MM.1S (cell line): ENCODE measurements at regions not wholly inside any gene's neighbourhood (a gene's known extent, or its start where the extent isn't known, plus 50 kb on each side); places are given as distances from the start of the nearest gene placed in this dataset.

Source experiments
- DNase-seq: peaks from one replicate; pipeline ENCODE4 v3.0.0-alpha.2; 2015
- H2AFZ ChIP-seq: fragments of 300-600 bp; sonication (generic); 2 replicates; pipeline ENCODE4 v1.6.0; 2016; ENCODE audit warnings: antibody characterized with exemption, low read length
- H3F3A ChIP-seq: fragments of 300-600 bp; sonication (generic); 2 replicates; pipeline ENCODE4 v1.6.1; 2016; ENCODE audit warnings: mild to moderate bottlenecking, antibody characterized with exemption, low read length, moderate library complexity, mixed read lengths; ENCODE audit not compliant: insufficient read depth
- H3K27ac ChIP-seq: fragments of 300-600 bp; sonication (generic); 2 replicates; pipeline ENCODE4 v1.5.1; 2016; ENCODE audit warnings: mild to moderate bottlenecking, low read length
- H3K27me3 ChIP-seq: fragments of 300-600 bp; sonication (generic); replicated peaks from 2 replicates; pipeline ENCODE4 v1.6.0; 2016; ENCODE audit warnings: low read length; ENCODE audit not compliant: insufficient read depth
- H3K36me3 ChIP-seq: fragments of 300-600 bp; sonication (generic); replicated peaks from 2 replicates; pipeline ENCODE4 v1.6.1; 2016; ENCODE audit warnings: mild to moderate bottlenecking, low read length, mixed read lengths; ENCODE audit not compliant: insufficient read depth
- H3K4me1 ChIP-seq: fragments of 300-600 bp; sonication (generic); 2 replicates; pipeline ENCODE4 v1.6.1; 2016; ENCODE audit warnings: low read length, mixed read lengths
- H3K4me2 ChIP-seq: fragments of 300-600 bp; sonication (generic); 2 replicates; pipeline ENCODE4 v1.6.0; 2016; ENCODE audit warnings: low read depth, low read length
- H3K4me3 ChIP-seq: fragments of 300-600 bp; sonication (generic); 2 replicates; pipeline ENCODE4 v1.5.1; 2016; ENCODE audit warnings: low read length, mixed read lengths
- H3K79me2 ChIP-seq: fragments of 300-600 bp; sonication (generic); 2 replicates; pipeline ENCODE4 v1.6.1; 2016; ENCODE audit warnings: mixed run types, low read length, mixed read lengths
- H3K9ac ChIP-seq: fragments of 300-600 bp; sonication (generic); 2 replicates; pipeline ENCODE4 v1.6.1; 2016; ENCODE audit warnings: low read length, mixed read lengths
- H3K9me2 ChIP-seq: fragments of 300-600 bp; sonication (generic); replicated peaks from 2 replicates; pipeline ENCODE4 v1.6.1; 2016; ENCODE audit warnings: mild to moderate bottlenecking, low read length, mixed read lengths; ENCODE audit not compliant: insufficient read depth
- H3K9me3 ChIP-seq: fragments of 300-600 bp; sonication (generic); replicated peaks from 2 replicates; pipeline ENCODE4 v1.6.1; 2016; ENCODE audit warnings: mild to moderate bottlenecking, low read length, mixed read lengths; ENCODE audit not compliant: insufficient read depth
- H4K20me1 ChIP-seq: fragments of 300-600 bp; sonication (generic); 2 replicates; pipeline ENCODE4 v1.6.1; 2016; ENCODE audit warnings: mild to moderate bottlenecking, low read length, moderate library complexity, mixed read lengths; ENCODE audit not compliant: insufficient read depth
- CTCF ChIP-seq: fragments of 300-600 bp; sonication (generic); IDR thresholded peaks from 2 replicates; pipeline ENCODE4 v1.5.1; 2016; ENCODE audit warnings: antibody characterized with exemption, low read length, mixed read lengths
- EZH2 ChIP-seq: fragments of 300-600 bp; sonication (generic); optimal IDR thresholded peaks from 2 replicates; pipeline ENCODE3; 2017; ENCODE audit warnings: low read depth, mild to moderate bottlenecking, antibody characterized with exemption, low read length, mixed read lengths
- EZH2phosphoT487 ChIP-seq: fragments of 300-600 bp; sonication (generic); IDR thresholded peaks from 2 replicates; pipeline ENCODE4 v1.6.1; 2018; ENCODE audit warnings: antibody characterized with exemption, low read length

GRCh38 chr5:68449380-68449779 is 233.8 kb downstream of the PIK3R1 start:
- Histone ChIP-seq H3K9me2 (no peaks in the 10 kb centered on the region), H3K9ac (no peak overlapping the region), H3K4me3 (no peak overlapping the region), H3K27me3 (no peaks in the 10 kb centered on the region), H3F3A (no peaks in the 10 kb centered on the region), H3K36me3 (no peaks in the 10 kb centered on the region), H3K79me2 (no peaks in the 10 kb centered on the region), H3K9me3 (no peaks in the 10 kb centered on the region), H2AFZ (no peak overlapping the region), H4K20me1 (no peaks in the 10 kb centered on the region), H3K4me2 (no peak overlapping the region), H3K27ac (no peak overlapping the region), H3K4me1 (no peaks in the 10 kb centered on the region)
- TF ChIP-seq EZH2 = no peak
- no peak for TF ChIP-seq EZH2phosphoT487
- TF ChIP-seq CTCF = no peak
- no peak for DNase-seq

GRCh38 chr5:68450245-68450852 is 234.8 kb downstream of the PIK3R1 start:
- Histone ChIP-seq H4K20me1 (no peaks in the 10 kb centered on the region), H3K9me3 (no peaks in the 10 kb centered on the region), H3K9me2 (no peaks in the 10 kb centered on the region), H3K9ac (no peak overlapping the region), H3K27me3 (no peaks in the 10 kb centered on the region), H2AFZ (no peak overlapping the region), H3K36me3 (no peaks in the 10 kb centered on the region), H3K4me3 (no peak overlapping the region), H3K4me1 (no peaks in the 10 kb centered on the region), H3K79me2 (no peaks in the 10 kb centered on the region), H3K4me2 (no peak overlapping the region), H3K27ac (no peak overlapping the region), H3F3A (no peaks in the 10 kb centered on the region)
- no peak for DNase-seq
- TF ChIP-seq EZH2phosphoT487 (no peak), EZH2 (no peak), CTCF (no peak)

GRCh38 chr5:68452286-68452685 is 236.7 kb downstream of the PIK3R1 start:
- H4K20me1 ChIP-seq = no peaks in the 10 kb centered on the region
- H3K9me2 ChIP-seq = no peaks in the 10 kb centered on the region
- H3K79me2 ChIP-seq = no peaks in the 10 kb centered on the region
- no peak overlapping the region for H2AFZ ChIP-seq
- H3K4me2 ChIP-seq = no peak overlapping the region
- no peak overlapping the region for H3K9ac ChIP-seq
- H3K27me3 ChIP-seq = no peaks in the 10 kb centered on the region
- H3K4me1 ChIP-seq = no peaks in the 10 kb centered on the region
- H3K27ac ChIP-seq = no peak overlapping the region
- no peak overlapping the region for H3K4me3 ChIP-seq
- H3K9me3 ChIP-seq = no peaks in the 10 kb centered on the region
- TF ChIP-seq EZH2phosphoT487 (no peak), EZH2 (no peak), CTCF (no peak)
- H3F3A ChIP-seq = no peaks in the 10 kb centered on the region
- no peaks in the 10 kb centered on the region for H3K36me3 ChIP-seq
- no peak for DNase-seq
